ENCODE measurements at regions not wholly inside any gene's neighbourhood (a gene's known extent, or its start where the extent isn't known, plus 50 kb on each side); places are given as distances from the start of the nearest gene placed in this dataset.

DNA sequence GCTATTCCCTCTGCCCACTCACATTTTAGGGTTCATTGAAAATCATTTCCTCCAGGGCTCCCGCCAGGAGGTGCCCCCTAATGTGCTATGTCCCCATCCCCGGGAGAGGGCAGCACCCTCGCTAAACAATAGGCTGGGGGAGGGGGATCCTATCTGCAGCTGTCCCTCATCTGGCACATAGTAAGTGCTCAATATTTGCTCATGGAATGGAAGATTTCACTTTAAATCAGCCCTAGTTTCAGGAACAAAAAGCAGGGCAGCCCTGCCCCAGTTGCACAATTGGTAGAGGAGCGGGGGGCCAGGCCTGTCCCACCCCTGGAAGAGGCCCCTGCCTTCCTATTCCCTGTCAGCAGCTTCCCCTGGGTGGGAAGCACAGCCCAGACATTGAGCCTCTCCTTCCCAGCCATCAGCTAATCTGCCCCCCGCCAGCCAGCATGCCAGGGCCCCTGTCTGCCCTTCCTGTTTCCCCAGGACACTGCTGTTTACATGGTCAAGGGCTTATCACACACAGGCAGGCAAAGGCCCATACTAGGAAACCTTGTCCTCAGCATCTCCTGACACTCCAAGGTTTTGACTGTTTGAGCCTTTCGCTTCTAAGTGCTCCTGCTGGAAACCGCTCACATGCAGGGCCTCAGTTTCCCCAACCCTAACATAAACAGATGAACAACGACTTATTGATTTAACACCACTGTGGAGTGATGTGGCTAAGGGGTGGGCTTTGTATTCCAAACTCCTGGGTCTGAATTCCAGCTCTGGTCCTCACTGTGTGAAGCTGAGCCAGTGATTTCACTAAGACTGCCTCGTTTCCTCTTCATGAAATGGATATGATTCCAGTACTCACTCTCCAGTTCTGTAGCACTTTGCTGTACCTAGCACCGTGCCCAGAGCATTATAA, 130.7 kb upstream of the ZMIZ1 start:
- intact Hi-C loops (cut with micrococcal nuclease; ENCODE audit: unreplicated experiment) = loop anchor here (1.0 kb wide), 1 partner anchor 257 kb away; no protein-coding TSS in a partner anchor
- no peaks in the 10 kb centered on the region for H3K36me3 ChIP-seq (ENCODE audit: insufficient read depth, low read length)
- ChIA-PET CTCF (ENCODE audit: unreplicated experiment) (no interaction called here), POLR2A (no interaction called here)
- TF ChIP-seq EZH2phosphoT487 (IDR thresholded peaks at IDR 0.05; ENCODE audit: borderline replicate concordance, low read depth, low read length) (no peak), CTCF (conservative IDR thresholded peaks at IDR 0.05; ENCODE audit: low read length) (peak; percentile 75)
- no peaks in the 10 kb centered on the region for H3K9me3 ChIP-seq (ENCODE audit: low read length)
- H2AFZ ChIP-seq (ENCODE audit: low read length) = no peak overlapping the region
- peak; percentile 43 for DNase-seq (ENCODE audit: low spot score)
- H3K9me2 ChIP-seq (ENCODE audit: insufficient read depth, low read length) = no peaks in the 10 kb centered on the region
- H3K79me2 ChIP-seq (ENCODE audit: insufficient read depth, low read depth, low read length) = no peaks in the 10 kb centered on the region
- no peaks in the 10 kb centered on the region for H4K20me1 ChIP-seq (ENCODE audit: insufficient read depth, low read length)
- H3K4me1 ChIP-seq (ENCODE audit: insufficient read depth, low read length, poor library complexity, severe bottlenecking) = no peaks in the 10 kb centered on the region
- H3K4me3 ChIP-seq (ENCODE audit: low read depth, low read length, poor library complexity, severe bottlenecking) = no peak overlapping the region
- H3K4me2 ChIP-seq (ENCODE audit: low read length) = no peak overlapping the region
- BruUV-seq (replicated peaks) = no TSS peak
- H3K27ac ChIP-seq (ENCODE audit: low read depth, low read length, poor library complexity, severe bottlenecking) = no peak overlapping the region

DNA sequence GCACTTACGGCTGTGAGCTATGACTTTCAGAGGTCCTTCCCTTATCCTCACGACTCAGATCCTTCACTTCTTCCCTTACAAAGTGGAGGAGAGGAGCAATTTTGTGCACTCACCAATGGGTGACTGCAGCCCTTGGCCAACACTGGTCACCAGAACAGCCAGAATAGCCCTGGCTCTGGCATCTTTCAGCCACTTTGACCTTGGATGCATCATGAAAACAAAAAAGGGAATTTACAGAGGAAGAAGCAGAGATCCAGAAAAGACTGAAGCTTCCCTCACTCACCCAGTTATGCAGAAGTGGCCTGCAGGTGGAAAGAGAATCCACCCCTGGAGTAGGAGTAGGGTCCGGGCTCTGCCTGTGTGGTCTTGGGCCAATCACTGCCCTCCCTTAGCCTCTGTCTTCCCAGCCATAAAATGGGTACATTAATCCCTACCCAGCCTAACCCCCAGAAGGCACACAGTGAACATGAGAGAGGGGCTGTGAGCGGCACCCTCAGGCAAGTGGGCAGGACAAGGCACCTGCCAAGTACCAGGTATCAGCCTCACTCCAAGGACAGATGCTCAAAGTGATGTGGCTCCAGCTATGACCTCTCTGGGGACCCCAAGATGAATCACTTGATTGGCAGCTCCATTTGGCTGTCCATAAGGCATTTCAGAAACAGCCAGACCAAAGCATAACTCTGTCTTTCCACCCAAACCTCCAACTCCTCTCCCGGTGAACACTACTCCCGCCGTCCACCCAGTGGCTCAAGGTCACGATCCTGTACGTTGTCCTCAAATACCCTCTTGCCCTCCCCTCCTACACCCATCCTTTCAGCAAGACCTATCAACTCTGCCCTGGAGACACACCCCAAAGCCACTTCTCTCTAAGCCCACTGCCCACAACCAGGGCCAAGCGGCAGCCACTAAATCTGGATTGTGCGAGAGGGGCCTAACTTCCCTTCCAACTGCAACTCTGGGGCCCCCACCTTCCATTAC, 129.8 kb upstream of the ZMIZ1 start:
- H4K20me1 ChIP-seq (ENCODE audit: insufficient read depth, low read length) = no peaks in the 10 kb centered on the region
- BruUV-seq (replicated peaks) = no TSS peak
- H3K79me2 ChIP-seq (ENCODE audit: insufficient read depth, low read depth, low read length) = no peaks in the 10 kb centered on the region
- no peak for DNase-seq (ENCODE audit: low spot score)
- no peaks in the 10 kb centered on the region for H3K4me1 ChIP-seq (ENCODE audit: insufficient read depth, low read length, poor library complexity, severe bottlenecking)
- H3K27ac ChIP-seq (ENCODE audit: low read depth, low read length, poor library complexity, severe bottlenecking) = no peak overlapping the region
- no peak overlapping the region for H3K4me2 ChIP-seq (ENCODE audit: low read length)
- H3K36me3 ChIP-seq (ENCODE audit: insufficient read depth, low read length) = no peaks in the 10 kb centered on the region
- TF ChIP-seq EZH2phosphoT487 (IDR thresholded peaks at IDR 0.05; ENCODE audit: borderline replicate concordance, low read depth, low read length) (no peak), CTCF (conservative IDR thresholded peaks at IDR 0.05; ENCODE audit: low read length) (no peak)
- intact Hi-C loops (cut with micrococcal nuclease; ENCODE audit: unreplicated experiment) = no loop called here
- no peak overlapping the region for H2AFZ ChIP-seq (ENCODE audit: low read length)
- ChIA-PET CTCF (ENCODE audit: unreplicated experiment) (no interaction called here), POLR2A (interaction anchor here (0.5 kb wide), 1 partner anchor 16 kb away, joined by 3 read pairs; no protein-coding TSS in a partner anchor)
- no peak overlapping the region for H3K4me3 ChIP-seq (ENCODE audit: low read depth, low read length, poor library complexity, severe bottlenecking)
- H3K9me2 ChIP-seq (ENCODE audit: insufficient read depth, low read length) = no peaks in the 10 kb centered on the region
- no peaks in the 10 kb centered on the region for H3K9me3 ChIP-seq (ENCODE audit: low read length)

Measured in OCI-LY7 (cell line).